NCI-H69 (cell line): ENCODE measurements at regions not wholly inside any gene's neighbourhood (a gene's known extent, or its start where the extent isn't known, plus 50 kb on each side); places are given as distances from the start of the nearest gene placed in this dataset.

Experiments used
- DNase-seq: peaks from one replicate; lab custom pipeline; 2025; lab: John Stamatoyannopoulos, UW

GRCh38 chr6:145187491-145188206 is 547.7 kb downstream of the EPM2A start:
- no peak for DNase-seq

GRCh38 chr6:145189836-145190235 is 545.5 kb downstream of the EPM2A start:
- peak; percentile 75 for DNase-seq

DNA sequence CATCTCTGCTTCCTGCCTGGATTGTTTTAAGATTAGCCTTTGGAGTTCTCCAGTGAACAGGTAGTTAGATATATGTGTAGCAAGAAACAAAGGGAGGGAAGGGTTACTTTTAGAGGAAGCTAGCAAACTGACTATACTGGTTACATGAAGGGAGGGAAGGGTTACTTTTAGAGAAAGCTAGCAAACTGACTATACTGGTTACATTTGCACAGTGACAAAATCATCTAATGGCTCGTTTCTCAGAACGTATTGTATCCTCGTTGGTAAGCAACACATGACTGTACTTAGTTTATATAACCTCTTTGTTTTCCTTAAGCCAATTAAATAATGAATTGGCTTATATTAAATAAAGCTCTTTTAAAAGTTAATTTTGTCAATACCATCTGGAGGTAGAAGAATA is 540.9 kb downstream of the EPM2A start:
- DNase-seq, result no peak

- DNase-seq, result peak; percentile 85
Measured at GRCh38 chr6:145199961-145200360, 535.4 kb downstream of the EPM2A start.

DNA sequence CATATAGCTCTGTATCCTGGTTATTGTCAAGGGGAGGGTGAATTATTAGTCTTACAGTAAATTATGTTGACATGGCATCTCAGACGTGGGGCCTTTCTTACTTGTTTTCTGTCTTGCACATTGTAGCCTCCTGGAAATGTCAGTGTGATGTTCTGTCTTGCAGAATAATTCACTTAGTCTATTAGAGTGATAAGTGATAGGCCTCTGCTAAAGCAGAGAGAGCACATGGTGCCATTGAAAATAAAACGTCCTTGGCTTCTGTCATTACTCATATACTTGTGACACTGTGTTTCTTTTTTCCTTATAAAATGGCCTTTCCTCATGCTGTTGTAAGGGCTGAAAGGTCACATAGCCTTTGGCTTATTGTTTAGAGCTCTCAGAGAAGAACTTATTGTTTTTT is 531.0 kb downstream of the EPM2A start:
- DNase-seq, result no peak

DNA sequence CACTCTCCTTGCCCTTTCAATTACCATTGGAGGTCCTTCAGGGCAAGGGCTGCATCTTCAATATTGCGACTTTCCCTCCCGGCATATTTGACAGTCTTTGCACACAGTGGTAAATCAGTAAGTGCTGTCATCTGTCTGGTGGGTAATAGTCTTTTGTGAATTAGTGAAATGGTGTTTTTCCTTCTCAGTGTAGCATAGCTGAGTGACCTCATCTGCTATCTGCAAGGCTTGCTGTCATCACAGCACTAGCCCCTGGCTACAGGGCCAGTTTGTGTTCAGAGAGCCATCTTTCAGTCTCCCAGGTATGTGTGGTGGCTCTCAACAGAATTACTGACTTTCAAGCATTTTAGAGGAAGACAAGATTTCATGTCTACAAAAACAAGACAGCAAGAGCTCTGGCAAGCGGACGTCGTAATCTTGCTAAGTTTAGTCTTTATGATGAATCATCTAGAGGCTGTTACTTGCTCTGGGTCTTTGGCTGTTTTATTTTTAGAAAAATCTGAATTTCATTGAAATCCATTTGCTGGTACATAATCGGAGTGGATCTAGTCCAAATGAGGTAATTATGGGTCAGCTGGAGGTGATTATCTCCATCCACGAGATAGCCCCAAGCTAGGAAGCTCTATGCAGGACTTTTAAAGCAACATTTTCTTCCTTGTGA is 528.9 kb downstream of the EPM2A start:
- DNase-seq, result peak; percentile 8

DNA sequence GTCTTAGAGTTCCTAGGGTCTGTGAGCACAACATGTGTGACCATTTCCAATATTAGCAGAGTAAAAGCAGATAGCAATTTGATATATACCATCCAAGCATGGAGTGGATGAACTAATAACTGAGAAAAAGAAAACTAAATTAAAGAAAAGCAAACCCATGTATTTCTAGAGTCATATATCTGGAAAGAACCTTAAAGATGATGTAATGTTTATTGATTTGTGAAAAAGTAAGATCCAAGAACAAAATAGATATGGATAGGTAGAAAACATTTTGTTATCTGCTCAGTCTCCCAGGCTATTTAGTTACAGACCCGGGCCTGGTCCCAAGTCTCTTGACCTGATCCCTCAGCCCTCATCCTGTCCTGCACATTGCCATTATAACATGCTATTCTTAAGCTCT is 526.8 kb downstream of the EPM2A start:
- DNase-seq, result no peak

DNA sequence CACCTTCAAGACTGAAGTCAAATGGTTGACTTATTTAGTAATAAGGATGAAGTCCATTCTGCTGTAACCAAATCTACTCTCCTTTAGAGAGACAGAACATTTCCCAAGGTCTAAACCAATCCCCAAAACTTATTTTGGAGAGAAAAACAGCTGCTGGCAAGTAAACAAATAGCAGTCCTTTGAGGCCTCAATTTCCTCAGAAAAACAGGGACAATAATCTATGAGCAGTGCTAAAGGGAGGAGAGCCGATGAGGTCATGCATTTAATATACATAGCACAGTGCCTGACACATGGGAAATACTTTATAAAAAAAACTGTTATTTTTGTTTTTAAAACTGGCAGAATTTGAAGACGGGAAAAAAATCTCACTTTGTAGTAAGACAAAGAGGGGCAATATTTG is 526.0 kb downstream of the EPM2A start:
- DNase-seq, result no peak

DNA sequence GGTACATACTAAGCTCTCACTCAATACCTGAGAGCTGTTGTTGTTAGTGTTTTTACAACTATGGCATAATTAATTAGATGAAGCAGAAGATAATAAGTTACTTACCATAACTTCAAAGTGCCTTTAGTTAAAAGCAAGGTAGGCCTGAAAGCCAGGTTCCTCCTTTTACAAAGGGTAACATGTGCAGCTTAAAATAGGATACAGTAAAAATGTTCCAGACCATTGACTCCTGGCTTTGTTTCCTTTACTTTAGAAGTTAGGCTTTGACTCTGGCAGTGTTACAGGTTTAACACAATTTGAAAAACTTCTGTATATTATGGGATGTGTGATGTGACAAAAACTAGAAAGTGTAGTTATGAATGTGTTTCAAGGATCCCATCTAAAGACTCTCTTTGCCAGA is 522.5 kb downstream of the EPM2A start:
- no peak for DNase-seq

GRCh38 chr6:145213614-145214013 is 521.7 kb downstream of the EPM2A start:
- no peak for DNase-seq

GRCh38 chr6:145214570-145214969 is 520.8 kb downstream of the EPM2A start:
- peak; percentile 71 for DNase-seq

DNA sequence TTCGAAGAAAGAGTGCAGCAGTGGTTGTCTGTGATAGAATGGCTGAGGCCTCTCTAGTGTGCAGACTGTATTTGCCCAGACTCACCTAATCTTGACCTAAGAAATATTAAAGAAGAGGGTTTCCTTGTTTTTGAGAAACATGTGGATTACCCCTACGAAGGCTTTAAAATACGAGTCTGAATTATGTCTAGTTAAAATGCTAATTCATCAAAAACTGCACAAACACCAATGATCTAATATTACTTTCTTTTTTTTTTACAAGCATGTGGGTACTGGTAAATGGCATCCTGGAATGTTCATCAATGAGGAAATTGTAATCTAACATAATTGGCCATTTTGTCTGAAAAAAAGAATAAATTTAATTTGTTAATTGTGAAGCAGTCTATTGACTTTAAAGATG is 510.9 kb downstream of the EPM2A start:
- DNase-seq, result no peak

DNA sequence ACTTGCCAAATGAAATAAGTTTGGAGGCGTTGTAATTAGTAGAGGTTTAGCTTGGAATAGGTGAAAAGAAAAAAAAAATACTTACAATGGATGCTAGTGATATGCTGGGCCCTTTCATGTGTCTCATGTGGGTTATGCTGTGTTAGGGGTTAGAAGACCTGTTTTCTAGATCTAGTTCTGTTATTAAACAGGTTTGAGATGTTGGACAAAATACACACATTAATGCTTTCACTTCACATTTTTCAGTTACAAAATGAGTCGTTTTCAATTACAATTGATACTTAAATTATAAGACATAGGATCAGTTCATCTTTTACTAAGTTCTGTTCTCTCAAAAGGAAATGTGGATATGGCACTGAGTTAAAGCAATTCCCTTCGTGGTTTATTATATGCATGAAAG is 509.8 kb downstream of the EPM2A start:
- no peak for DNase-seq

- DNase-seq, result no peak
Measured at GRCh38 chr6:145227593-145227992, 507.7 kb downstream of the EPM2A start.

- DNase-seq, result no peak
Measured at GRCh38 chr6:145228962-145229582, 506.2 kb downstream of the EPM2A start.

DNA sequence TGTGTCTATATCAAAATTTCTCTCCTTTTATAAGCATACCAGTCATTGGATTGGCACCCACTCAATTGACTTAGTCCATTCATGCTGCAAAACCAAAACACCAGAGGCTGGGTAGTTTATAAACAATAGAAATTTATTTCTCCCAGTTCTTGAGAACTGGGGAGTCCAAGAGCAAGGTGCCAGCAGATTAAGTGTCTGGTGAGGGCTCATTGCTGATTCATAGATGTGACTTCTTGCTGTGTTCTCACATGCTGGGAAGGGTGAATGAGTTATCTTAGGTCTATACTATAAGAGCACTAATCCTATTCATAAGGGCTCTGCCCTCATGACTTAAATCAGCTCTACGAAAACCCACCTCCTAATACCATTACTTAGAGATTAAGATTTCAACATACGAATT is 501.4 kb downstream of the EPM2A start:
- no peak for DNase-seq

DNA sequence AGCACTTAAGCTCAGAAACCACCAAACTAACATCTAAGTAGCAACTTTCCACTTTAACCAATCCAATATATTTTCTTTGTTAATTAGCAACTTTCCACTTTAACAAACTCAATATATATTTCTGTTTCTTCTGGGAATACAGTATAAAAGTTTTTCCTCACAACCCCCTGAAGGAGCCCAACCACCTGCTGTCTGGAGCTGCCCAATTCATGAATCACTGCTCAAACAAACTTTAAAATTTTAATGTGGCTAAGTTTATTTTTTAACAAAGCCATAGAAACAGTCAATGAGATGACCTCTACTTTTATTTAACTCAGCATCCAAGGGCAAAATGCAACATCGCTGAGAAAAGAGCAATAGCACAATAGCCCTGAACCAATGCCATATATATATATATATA is 500.1 kb downstream of the EPM2A start:
- DNase-seq, result peak; percentile 43

DNA sequence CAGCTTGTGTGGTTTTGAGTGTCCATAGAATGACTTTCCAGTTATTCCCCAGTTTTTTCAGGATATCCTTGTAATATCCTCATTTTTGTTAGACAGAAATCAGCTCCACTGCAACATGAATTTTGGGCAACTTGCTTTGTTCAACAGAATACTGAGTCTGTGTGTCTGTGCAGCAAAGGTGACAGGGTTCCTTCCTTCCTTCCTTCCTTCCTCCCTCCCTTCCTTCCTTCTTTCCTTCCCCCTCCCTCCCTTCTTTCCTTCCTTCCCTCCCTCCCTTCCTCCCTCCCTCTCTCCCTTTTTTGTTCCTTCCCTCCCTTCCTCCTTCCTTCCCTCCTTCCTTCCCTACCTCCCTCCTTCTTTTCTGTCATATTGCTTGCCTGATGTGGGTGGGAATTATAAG is 496.5 kb downstream of the EPM2A start:
- DNase-seq, result no peak

DNA sequence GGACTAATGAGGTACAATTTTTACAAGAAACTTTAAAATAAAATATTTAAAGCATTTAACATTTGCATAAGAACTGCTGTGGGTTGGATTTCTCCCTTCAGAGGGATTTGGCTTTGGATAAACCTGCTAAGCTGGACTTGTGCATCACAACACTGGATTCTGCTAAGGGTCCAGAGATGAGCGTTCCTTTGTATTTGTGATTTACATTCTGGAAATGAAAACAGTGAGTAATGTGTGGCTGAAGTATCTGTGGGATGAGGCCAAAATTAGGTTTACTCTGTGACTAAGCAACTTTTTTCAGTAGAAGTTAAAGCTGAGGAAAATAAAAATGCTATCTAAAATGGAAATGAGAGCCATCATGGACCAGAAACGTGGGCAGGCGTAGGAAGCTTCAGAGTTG is 494.3 kb downstream of the EPM2A start:
- no peak for DNase-seq

- DNase-seq, result no peak
Measured at GRCh38 chr6:145241721-145242120, 493.6 kb downstream of the EPM2A start.

DNA sequence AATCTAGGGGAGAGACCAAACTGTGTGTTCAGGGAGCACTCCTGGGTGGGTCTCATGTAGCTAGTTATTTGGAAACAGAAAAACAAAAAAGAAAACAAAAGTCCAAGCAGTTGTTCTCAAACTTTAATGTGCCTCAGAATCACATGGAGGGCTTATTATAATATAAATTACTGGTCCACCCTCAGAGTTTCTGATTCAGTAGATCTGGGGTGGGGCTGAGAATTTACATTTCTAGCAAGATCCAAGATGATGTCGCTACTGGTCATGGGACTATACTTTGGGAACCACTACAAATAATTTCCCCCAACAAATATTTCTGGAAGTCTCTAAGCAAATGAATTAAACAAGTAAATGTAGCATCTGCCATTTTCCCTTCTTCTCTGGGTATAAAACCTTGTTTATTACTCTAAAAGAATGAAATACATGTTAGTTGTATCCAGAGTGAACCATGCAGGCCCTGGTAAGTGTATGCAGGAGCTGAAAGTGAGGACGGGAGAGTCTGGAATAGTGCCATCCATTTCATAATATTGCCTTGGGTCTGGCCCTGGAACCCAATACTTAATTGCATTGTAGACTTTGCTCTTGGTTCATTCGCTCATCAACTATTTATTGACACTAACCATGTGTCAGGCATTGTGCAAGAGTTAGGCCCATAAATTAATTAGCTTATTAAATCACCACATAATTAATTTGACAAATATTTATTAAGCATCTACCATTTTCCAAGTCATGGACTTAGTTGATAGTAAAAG is 490.8 kb downstream of the EPM2A start:
- peak; percentile 28 for DNase-seq

GRCh38 chr6:145245119-145245518 is 490.2 kb downstream of the EPM2A start:
- peak; percentile 66 for DNase-seq
